ENCODE measurements at regions not wholly inside any gene's neighbourhood (a gene's known extent, or its start where the extent isn't known, plus 50 kb on each side); places are given as distances from the start of the nearest gene placed in this dataset.

- intact Hi-C loops (cut with micrococcal nuclease) = no loop called here
- DNase-seq (no peak), ATAC-seq (no peak)
- H3F3A ChIP-seq (ENCODE audit: low read length, unreplicated experiment) = no peaks in the 10 kb centered on the region
- H3K9me2 ChIP-seq (replicated peaks; ENCODE audit: low read length) = no peaks in the 10 kb centered on the region
- H3K4me1 ChIP-seq (ENCODE audit: insufficient read depth, low read length) = no peaks in the 10 kb centered on the region
- ChIA-PET CTCF (no interaction called here), POLR2A (ENCODE audit: unreplicated experiment) (no interaction called here)
- no peak overlapping the region for H3K4me2 ChIP-seq (ENCODE audit: low read length)
- no peaks in the 10 kb centered on the region for H3K79me2 ChIP-seq (ENCODE audit: low read length)
- no peaks in the 10 kb centered on the region for H4K20me1 ChIP-seq (ENCODE audit: low read length)
- TF ChIP-seq CTCF (conservative IDR thresholded peaks at IDR 0.05; ENCODE audit: low read depth, low read length) (no peak), EZH2phosphoT487 (IDR thresholded peaks at IDR 0.05; ENCODE audit: borderline replicate concordance, low read length) (no peak), EZH2 (IDR thresholded peaks at IDR 0.05; ENCODE audit: low read length, unreplicated experiment) (no peak)
- no peak overlapping the region for H3K27ac ChIP-seq (ENCODE audit: low read length)
- no peak overlapping the region for H3K4me3 ChIP-seq (ENCODE audit: low read length)
- no peak overlapping the region for H2AFZ ChIP-seq (ENCODE audit: low read length)
- no peak overlapping the region for H3K9ac ChIP-seq (ENCODE audit: low read length)
- no TSS peak for BruUV-seq (replicated peaks)
- H3K27me3 ChIP-seq (ENCODE audit: low read length) = no peaks in the 10 kb centered on the region
- H3K9me3 ChIP-seq (ENCODE audit: low read length) = no peaks in the 10 kb centered on the region
- H3K36me3 ChIP-seq (ENCODE audit: low read depth, low read length) = no peaks in the 10 kb centered on the region
Observed at GRCh38 chr5:52685971-52686370, 101.7 kb upstream of the ITGA1 start.

GRCh38 chr5:52690236-52690768, 97.4 kb upstream of the ITGA1 start:
- ATAC-seq (no peak), DNase-seq (no peak)
- BruUV-seq (replicated peaks) = no TSS peak
- intact Hi-C loops (cut with micrococcal nuclease) = loop anchor here (5.0 kb wide), 1 partner anchor 112 kb away; no protein-coding TSS in a partner anchor
- CTCF ChIA-PET = no interaction called here
- Histone ChIP-seq H3F3A (ENCODE audit: low read length, unreplicated experiment) (no peaks in the 10 kb centered on the region), H3K9ac (ENCODE audit: low read length) (no peak overlapping the region), H3K4me3 (ENCODE audit: low read length) (no peak overlapping the region), H3K36me3 (ENCODE audit: low read depth, low read length) (no peaks in the 10 kb centered on the region; the same call in 1 of the 2 replicates), H3K4me1 (ENCODE audit: insufficient read depth, low read length) (peaks cover 6% of the 10 kb centered on the region; the same call in 1 of the 2 replicates), H3K9me2 (replicated peaks; ENCODE audit: low read length) (no peaks in the 10 kb centered on the region), H3K4me2 (ENCODE audit: low read length) (no peak overlapping the region), H3K27ac (ENCODE audit: low read length) (no peak overlapping the region), H3K79me2 (ENCODE audit: low read length) (no peaks in the 10 kb centered on the region), H3K9me3 (ENCODE audit: low read length) (no peaks in the 10 kb centered on the region), H3K27me3 (ENCODE audit: low read length) (peaks cover 3% of the 10 kb centered on the region; the same call in 1 of the 2 replicates), H2AFZ (ENCODE audit: low read length) (no peak overlapping the region), H4K20me1 (ENCODE audit: low read length) (no peaks in the 10 kb centered on the region)
- POLR2A ChIA-PET (ENCODE audit: unreplicated experiment) = no interaction called here
- no peak for TF ChIP-seq EZH2phosphoT487 (IDR thresholded peaks at IDR 0.05; ENCODE audit: borderline replicate concordance, low read length)
- no peak for TF ChIP-seq CTCF (conservative IDR thresholded peaks at IDR 0.05; ENCODE audit: low read depth, low read length)
- TF ChIP-seq EZH2 (IDR thresholded peaks at IDR 0.05; ENCODE audit: low read length, unreplicated experiment) = no peak

- Histone ChIP-seq H3K4me1 (ENCODE audit: insufficient read depth, low read length) (peaks cover 6% of the 10 kb centered on the region; the same call in 1 of the 2 replicates), H3K4me2 (ENCODE audit: low read length) (no peak overlapping the region), H3K9me2 (replicated peaks; ENCODE audit: low read length) (no peaks in the 10 kb centered on the region), H3K4me3 (ENCODE audit: low read length) (no peak overlapping the region), H3K9ac (ENCODE audit: low read length) (peak overlapping the region; percentile 25; the same call in 1 of the 2 replicates), H3K27ac (ENCODE audit: low read length) (peak overlapping the region; percentile 49), H3K27me3 (ENCODE audit: low read length) (peaks cover 3% of the 10 kb centered on the region; the same call in 1 of the 2 replicates), H3K9me3 (ENCODE audit: low read length) (no peaks in the 10 kb centered on the region), H3K79me2 (ENCODE audit: low read length) (no peaks in the 10 kb centered on the region), H3F3A (ENCODE audit: low read length, unreplicated experiment) (no peaks in the 10 kb centered on the region), H2AFZ (ENCODE audit: low read length) (no peak overlapping the region), H3K36me3 (ENCODE audit: low read depth, low read length) (no peaks in the 10 kb centered on the region; the same call in 1 of the 2 replicates), H4K20me1 (ENCODE audit: low read length) (no peaks in the 10 kb centered on the region)
- ATAC-seq (peak; percentile 85), DNase-seq (peak; percentile 25)
- BruUV-seq (replicated peaks) = no TSS peak
- ChIA-PET CTCF (interaction anchor here (0.6 to 0.7 kb wide), 2 partner anchors 66 to 84 kb away, joined by 3 read pairs; no protein-coding TSS in a partner anchor), POLR2A (ENCODE audit: unreplicated experiment) (no interaction called here)
- intact Hi-C loops (cut with micrococcal nuclease) = loop anchor here (2.0 to 5.0 kb wide), 2 partner anchors 110 to 223 kb away; no protein-coding TSS in a partner anchor
- no peak for TF ChIP-seq EZH2phosphoT487 (IDR thresholded peaks at IDR 0.05; ENCODE audit: borderline replicate concordance, low read length)
- TF ChIP-seq CTCF (conservative IDR thresholded peaks at IDR 0.05; ENCODE audit: low read depth, low read length) = no peak
- no peak for TF ChIP-seq EZH2 (IDR thresholded peaks at IDR 0.05; ENCODE audit: low read length, unreplicated experiment)
Observed at GRCh38 chr5:52692039-52692438, 95.7 kb upstream of the ITGA1 start.

All from PC-3 (cell line).